ENCODE measurements at regions not wholly inside any gene's neighbourhood (a gene's known extent, or its start where the extent isn't known, plus 50 kb on each side); places are given as distances from the start of the nearest gene placed in this dataset.

GRCh38 chr5:143886096-143886495 is 74.1 kb downstream of the HMHB1 start:
- TF ChIP-seq FOSL2 (IDR thresholded peaks at IDR 0.05; ENCODE audit: borderline replicate concordance, low read depth) (no peak), ELF1 (IDR thresholded peaks at IDR 0.05) (no peak), JUND (IDR thresholded peaks at IDR 0.05) (no peak), NRF1 (IDR thresholded peaks at IDR 0.05; ENCODE audit: low read depth, low read length) (no peak), MXI1 (IDR thresholded peaks at IDR 0.05; ENCODE audit: low read depth, low read length) (no peak), RXRA (IDR thresholded peaks at IDR 0.05; ENCODE audit: borderline replicate concordance, low read depth) (no peak), RFX5 (IDR thresholded peaks at IDR 0.05; ENCODE audit: low read length) (no peak), MEF2A (IDR thresholded peaks at IDR 0.05; ENCODE audit: borderline replicate concordance, low read depth) (no peak), EZH2phosphoT487 (IDR thresholded peaks at IDR 0.05; ENCODE audit: borderline replicate concordance, low read depth) (no peak), YY1 (IDR thresholded peaks at IDR 0.05; ENCODE audit: low read depth) (no peak), GATA2 (CRISPR knock-in tag; IDR thresholded peaks at IDR 0.05) (no peak), FOXJ3 (CRISPR knock-in tag; IDR thresholded peaks at IDR 0.05) (no peak), REST (IDR thresholded peaks at IDR 0.05; ENCODE audit: low read depth, low read length) (no peak), POLR2AphosphoS5 (IDR thresholded peaks at IDR 0.05; ENCODE audit: low read depth, low read length) (no peak)
- H3K27ac ChIP-seq (ENCODE audit: low read depth in 2 of 2, low read length in 1 of 2): peak overlapping the region; percentile 85 to 98; a peak in 3 of 4 replicates
- CTCF ChIA-PET: no interaction called here
- 64% methylated on average over 3 of the region's 3 CpGs for WGBS (ENCODE audit: low lambda C conversion rate)
- peaks cover 21 to 32% of the 10 kb centered on the region in 2 experiments for H3K4me1 ChIP-seq (ENCODE audit: control insufficient read depth in 1 of 2, insufficient read depth in 2 of 2, low read depth in 1 of 2, low read length in 1 of 2)
- POLR2A ChIA-PET: no interaction called here
- H3K4me2 ChIP-seq: peak overlapping the region; percentile 48; the same call in 1 of the 2 replicates
- H3K9ac ChIP-seq: no peak overlapping the region
- H3F3A ChIP-seq (replicated peaks; ENCODE audit: insufficient read depth): peaks cover 21% of the 10 kb centered on the region
- DNase-seq: no peak
- H3K27me3 ChIP-seq (ENCODE audit: insufficient read depth): no peaks in the 10 kb centered on the region
- no peaks in the 10 kb centered on the region for H3K9me2 ChIP-seq
- H3K79me2 ChIP-seq (ENCODE audit: insufficient read depth): no peaks in the 10 kb centered on the region
- peak overlapping the region; percentile 63; the same call in 1 of the 2 replicates for H2AFZ ChIP-seq (ENCODE audit: low read depth)
- H4K20me1 ChIP-seq (ENCODE audit: insufficient read depth): no peaks in the 10 kb centered on the region
- no peak overlapping the region for H3K4me3 ChIP-seq (ENCODE audit: low read depth in 2 of 2, low read length in 1 of 2)
- H3K9me3 ChIP-seq: no peaks in the 10 kb centered on the region
- no peaks in the 10 kb centered on the region for H3K36me3 ChIP-seq (replicated peaks in 1 of 2; ENCODE audit: control insufficient read depth in 1 of 2, insufficient read depth in 2 of 2, low read length in 1 of 2)
